OCI-LY1 (cell line): ENCODE measurements at regions not wholly inside any gene's neighbourhood (a gene's known extent, or its start where the extent isn't known, plus 50 kb on each side); places are given as distances from the start of the nearest gene placed in this dataset.

Source experiments
- H2AFZ ChIP-seq: fragments of 200-600 bp; sonication (generic), shearing (Covaris generic); 2 replicates; pipeline ENCODE4 v1.6.0; 2014; ENCODE audit warnings: antibody characterized with exemption, mild to moderate bottlenecking, low read length
- H3F3A ChIP-seq: fragments of 200-600 bp; sonication (generic), shearing (Covaris generic); 2 replicates; pipeline ENCODE4 v1.6.0; 2014; ENCODE audit warnings: mild to moderate bottlenecking, antibody characterized with exemption, low read length, moderate library complexity; ENCODE audit not compliant: insufficient read depth
- H3K27ac ChIP-seq: fragments of 200-600 bp; sonication (generic); 2 replicates; pipeline ENCODE4 v1.5.1; 2014; ENCODE audit warnings: low read length, mixed run types, mild to moderate bottlenecking, low read depth; ENCODE audit not compliant: poor library complexity, severe bottlenecking
- H3K27me3 ChIP-seq: fragments of 200-600 bp; sonication (generic); 2 replicates; pipeline ENCODE4 v1.6.0; 2014; ENCODE audit warnings: antibody characterized with exemption, mild to moderate bottlenecking, low read length, moderate library complexity; ENCODE audit not compliant: insufficient read depth
- H3K36me3 ChIP-seq: fragments of 200-600 bp; sonication (generic); 2 replicates; pipeline ENCODE4 v1.6.1; 2014; ENCODE audit warnings: mild to moderate bottlenecking, antibody characterized with exemption, low read length, moderate library complexity, mixed read lengths; ENCODE audit not compliant: insufficient read depth
- H3K4me1 ChIP-seq: fragments of 200-600 bp; sonication (generic); 2 replicates; pipeline ENCODE4 v1.5.1; 2014; ENCODE audit warnings: mild to moderate bottlenecking, low read length, moderate library complexity; ENCODE audit not compliant: insufficient read depth, severe bottlenecking
- H3K4me2 ChIP-seq: fragments of 200-600 bp; sonication (generic), shearing (Covaris generic); 2 replicates; pipeline ENCODE4 v1.6.1; 2014; ENCODE audit warnings: low read length
- H3K4me3 ChIP-seq: fragments of 200-600 bp; sonication (generic); 2 replicates; pipeline ENCODE4 v1.5.1; 2014; ENCODE audit warnings: low read length, low read depth, mild to moderate bottlenecking, mixed read lengths; ENCODE audit not compliant: poor library complexity, severe bottlenecking
- H3K79me2 ChIP-seq: fragments of 200-600 bp; shearing (Covaris generic); 2 replicates; pipeline ENCODE4 v1.6.1; 2016; ENCODE audit warnings: mixed run types, low read length, mixed read lengths; ENCODE audit not compliant: insufficient read depth
- H3K9ac ChIP-seq: fragments of 200-600 bp; sonication (generic), shearing (Covaris generic); 2 replicates; pipeline ENCODE4 v1.6.1; 2014; ENCODE audit warnings: mild to moderate bottlenecking, low read length, mixed read lengths
- H3K9me2 ChIP-seq: fragments of 200-600 bp; sonication (generic), shearing (Covaris generic); 2 replicates; pipeline ENCODE4 v1.6.1; 2014; ENCODE audit warnings: low read depth, mild to moderate bottlenecking, low read length, mixed read lengths
- H3K9me3 ChIP-seq: fragments of 200-600 bp; shearing (Covaris generic); 2 replicates; pipeline ENCODE4 v1.6.1; 2014; ENCODE audit warnings: low read length, mixed read lengths
- H4K20me1 ChIP-seq: fragments of 200-600 bp; sonication (generic), shearing (Covaris generic); 2 replicates; pipeline ENCODE4 v1.6.0; 2016; ENCODE audit warnings: mild to moderate bottlenecking, low read length; ENCODE audit not compliant: insufficient read depth
- CTCF ChIP-seq: fragments of 200-600 bp; sonication (generic), shearing (Covaris generic); IDR thresholded peaks from 2 replicates; pipeline ENCODE4 v1.5.1; 2017; ENCODE audit warnings: mild to moderate bottlenecking, antibody characterized with exemption, low read length, moderate library complexity, mixed read lengths
- EZH2 ChIP-seq: fragments of 200-600 bp; sonication (generic), shearing (Covaris generic); IDR thresholded peaks from 2 replicates; pipeline ENCODE4 v1.8.0; 2017; ENCODE audit warnings: borderline replicate concordance, mixed run types, mild to moderate bottlenecking, antibody characterized with exemption, low read length, moderate library complexity, mixed read lengths

- Histone ChIP-seq H3K36me3 (no peaks in the 10 kb centered on the region), H3K9me2 (no peaks in the 10 kb centered on the region), H3F3A (no peaks in the 10 kb centered on the region), H3K79me2 (no peaks in the 10 kb centered on the region), H3K27me3 (no peaks in the 10 kb centered on the region), H3K4me2 (no peak overlapping the region), H2AFZ (no peak overlapping the region), H3K4me3 (no peak overlapping the region), H3K9me3 (no peaks in the 10 kb centered on the region), H3K4me1 (no peaks in the 10 kb centered on the region), H3K9ac (no peak overlapping the region), H3K27ac (no peak overlapping the region), H4K20me1 (no peaks in the 10 kb centered on the region)
- TF ChIP-seq EZH2 (no peak), CTCF (no peak)
Observed at GRCh38 chrX:20637351-20637750, 370.6 kb upstream of the RPS6KA3 start.

GRCh38 chrX:20633451-20633850, 366.7 kb upstream of the RPS6KA3 start:
- Histone ChIP-seq H3K9me3 (no peaks in the 10 kb centered on the region), H3K27ac (no peak overlapping the region), H3F3A (no peaks in the 10 kb centered on the region), H3K79me2 (no peaks in the 10 kb centered on the region), H3K4me2 (no peak overlapping the region), H3K4me3 (no peak overlapping the region), H3K9ac (no peak overlapping the region), H4K20me1 (no peaks in the 10 kb centered on the region), H2AFZ (no peak overlapping the region), H3K4me1 (no peaks in the 10 kb centered on the region), H3K9me2 (no peaks in the 10 kb centered on the region), H3K36me3 (no peaks in the 10 kb centered on the region), H3K27me3 (no peaks in the 10 kb centered on the region)
- TF ChIP-seq EZH2 (no peak), CTCF (no peak)

GRCh38 chrX:20623448-20623847, 356.7 kb upstream of the RPS6KA3 start:
- H3K79me2 ChIP-seq = no peaks in the 10 kb centered on the region
- H4K20me1 ChIP-seq = no peaks in the 10 kb centered on the region
- H3K9me2 ChIP-seq = no peaks in the 10 kb centered on the region
- H3K27me3 ChIP-seq = no peaks in the 10 kb centered on the region
- no peaks in the 10 kb centered on the region for H3K36me3 ChIP-seq
- H3K4me3 ChIP-seq = no peak overlapping the region
- no peaks in the 10 kb centered on the region for H3K4me1 ChIP-seq
- H3K9me3 ChIP-seq = no peaks in the 10 kb centered on the region
- no peak overlapping the region for H3K4me2 ChIP-seq
- no peak for TF ChIP-seq CTCF
- no peak for TF ChIP-seq EZH2
- H3F3A ChIP-seq = no peaks in the 10 kb centered on the region
- H2AFZ ChIP-seq = no peak overlapping the region
- H3K9ac ChIP-seq = no peak overlapping the region
- no peak overlapping the region for H3K27ac ChIP-seq
